Thoracic aorta (tissue), 2 donors: ENCODE measurements at regions not wholly inside any gene's neighbourhood (a gene's known extent, or its start where the extent isn't known, plus 50 kb on each side); places are given as distances from the start of the nearest gene placed in this dataset.

Source experiments
- ATAC-seq: fragments of 150-250 bp; one replicate; pipeline ENCODE4 v1.8.0; 2017; ENCODE audit warnings: low read depth; ENCODE audit not compliant: insufficient number of reproducible peaks, low FRiP score
- DNase-seq: peaks from one replicate; pipeline ENCODE4 v3.0.0-alpha.2; 2020; ENCODE audit warnings: low spot score
- H3K27ac ChIP-seq, 2 donors: fragments of 200-600 bp; sonication (generic); 1 replicate in 1 of 2; 2 replicates in 1 of 2; pipeline ENCODE4 v1.5.1; 2016; ENCODE audit warnings: mild to moderate bottlenecking in 2 of 2, moderate library complexity in 2 of 2
- H3K27me3 ChIP-seq: fragments of 200-600 bp; sonication (generic); replicated peaks from 2 replicates; pipeline ENCODE4 v1.6.0; 2016; ENCODE audit warnings: mild to moderate bottlenecking; ENCODE audit not compliant: insufficient read depth
- H3K36me3 ChIP-seq: fragments of 200-600 bp; sonication (generic); one replicate; pipeline ENCODE4 v1.5.1; 2016
- H3K4me1 ChIP-seq, 2 donors: fragments of 200-600 bp; sonication (generic); 1 replicate in 1 of 2; 2 replicates in 1 of 2; pipeline versions ENCODE4 v1.5.1 to v1.6.0; 2016; ENCODE audit warnings: low read depth in 2 of 2, mild to moderate bottlenecking in 1 of 2; ENCODE audit not compliant: control insufficient read depth in 1 of 2
- H3K4me3 ChIP-seq: fragments of 200-600 bp; sonication (generic); 2 replicates; pipeline ENCODE4 v1.5.1; 2016; ENCODE audit warnings: mild to moderate bottlenecking
- H3K9me3 ChIP-seq: fragments of 200-600 bp; sonication (generic); 2 replicates; pipeline ENCODE4 v1.5.1; 2016
- TF ChIP-seq, protein P1 (sequence below): fragments of 200-600 bp; sonication (generic); IDR thresholded peaks from one replicate; pipeline ENCODE4 v1.5.1; 2019; ENCODE audit warnings: antibody characterized with exemption

DNA sequence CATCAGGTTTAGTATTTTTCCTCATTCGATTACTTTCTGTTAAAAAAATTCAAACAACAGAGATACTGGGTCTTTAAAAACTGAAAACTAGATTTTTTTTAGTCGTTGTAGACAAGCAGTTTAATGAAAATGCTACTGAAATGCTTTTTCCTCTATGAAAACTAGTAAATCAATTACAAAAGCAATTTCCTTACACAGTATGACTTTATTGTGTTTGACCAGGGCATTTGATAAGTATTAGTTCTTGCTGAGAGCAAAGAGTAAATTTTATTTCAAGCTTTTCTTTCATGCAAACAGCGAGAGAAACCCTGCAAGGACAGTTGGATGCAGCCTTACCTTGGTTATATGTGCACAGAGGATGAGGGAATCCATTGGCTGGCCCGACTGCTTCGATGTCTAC, 308.5 kb downstream of the MAT2B start:
- TF ChIP-seq, protein P1, sequence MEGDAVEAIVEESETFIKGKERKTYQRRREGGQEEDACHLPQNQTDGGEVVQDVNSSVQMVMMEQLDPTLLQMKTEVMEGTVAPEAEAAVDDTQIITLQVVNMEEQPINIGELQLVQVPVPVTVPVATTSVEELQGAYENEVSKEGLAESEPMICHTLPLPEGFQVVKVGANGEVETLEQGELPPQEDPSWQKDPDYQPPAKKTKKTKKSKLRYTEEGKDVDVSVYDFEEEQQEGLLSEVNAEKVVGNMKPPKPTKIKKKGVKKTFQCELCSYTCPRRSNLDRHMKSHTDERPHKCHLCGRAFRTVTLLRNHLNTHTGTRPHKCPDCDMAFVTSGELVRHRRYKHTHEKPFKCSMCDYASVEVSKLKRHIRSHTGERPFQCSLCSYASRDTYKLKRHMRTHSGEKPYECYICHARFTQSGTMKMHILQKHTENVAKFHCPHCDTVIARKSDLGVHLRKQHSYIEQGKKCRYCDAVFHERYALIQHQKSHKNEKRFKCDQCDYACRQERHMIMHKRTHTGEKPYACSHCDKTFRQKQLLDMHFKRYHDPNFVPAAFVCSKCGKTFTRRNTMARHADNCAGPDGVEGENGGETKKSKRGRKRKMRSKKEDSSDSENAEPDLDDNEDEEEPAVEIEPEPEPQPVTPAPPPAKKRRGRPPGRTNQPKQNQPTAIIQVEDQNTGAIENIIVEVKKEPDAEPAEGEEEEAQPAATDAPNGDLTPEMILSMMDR = no peak
- ATAC-seq = no peak
- Histone ChIP-seq H3K4me1 (no peaks in the 10 kb centered on the region), H3K27ac (no peak overlapping the region), H3K36me3 (no peaks in the 10 kb centered on the region), H3K27me3 (no peaks in the 10 kb centered on the region), H3K4me3 (no peak overlapping the region), H3K9me3 (no peaks in the 10 kb centered on the region)
- no peak for DNase-seq

- no peak for DNase-seq
- no peak overlapping the region for H3K4me3 ChIP-seq
- H3K27ac ChIP-seq = no peak overlapping the region
- no peaks in the 10 kb centered on the region for H3K36me3 ChIP-seq
- TF ChIP-seq, protein P1 = no peak
- no peaks in the 10 kb centered on the region for H3K27me3 ChIP-seq
- H3K9me3 ChIP-seq = no peaks in the 10 kb centered on the region
- no peak for ATAC-seq
- H3K4me1 ChIP-seq = no peaks in the 10 kb centered on the region
Observed at GRCh38 chr5:163815240-163815791, 309.9 kb downstream of the MAT2B start.

DNA sequence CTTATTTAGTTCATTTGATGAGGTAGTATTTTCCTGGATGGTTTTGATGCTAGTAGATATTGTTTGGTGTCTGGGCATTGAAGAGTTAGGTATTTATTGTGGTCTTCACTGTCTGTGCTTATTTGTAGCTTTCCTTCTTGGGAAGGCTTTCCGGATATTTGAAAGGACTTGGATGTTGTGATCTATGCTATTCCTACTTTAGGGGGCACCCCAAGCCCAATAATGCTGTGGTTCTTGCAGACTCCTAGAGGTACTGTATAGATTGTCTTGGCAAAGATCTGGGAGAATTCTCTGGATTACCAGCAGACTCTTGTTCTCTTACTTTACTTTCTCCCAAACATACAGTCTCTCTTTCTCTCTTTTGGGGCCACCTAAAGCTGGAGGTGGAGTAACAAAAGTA, 315.7 kb downstream of the MAT2B start:
- ATAC-seq = no peak
- DNase-seq = no peak
- TF ChIP-seq, protein P1 = no peak

DNA sequence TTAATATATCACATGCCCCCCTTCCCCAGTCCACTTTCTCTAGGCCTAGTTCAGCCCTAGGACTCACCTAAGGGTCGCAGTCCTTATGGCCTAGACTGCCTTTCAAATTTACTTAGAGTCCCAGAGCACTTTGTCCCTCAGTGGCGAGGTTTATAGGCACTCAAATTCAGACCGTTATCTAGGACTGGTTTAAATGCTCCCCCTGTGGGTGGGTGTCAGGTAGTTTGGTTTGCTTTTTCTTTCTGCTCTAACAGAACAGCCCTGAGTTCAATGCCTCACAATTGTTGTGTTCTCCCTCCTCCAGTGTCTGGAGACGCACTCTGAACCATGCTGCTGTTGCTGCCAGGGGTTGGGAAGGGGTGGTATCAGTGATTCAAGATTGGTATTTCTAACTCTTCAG, 317.1 kb downstream of the MAT2B start:
- TF ChIP-seq, protein P1 = no peak
- Histone ChIP-seq H3K27me3 (no peaks in the 10 kb centered on the region), H3K9me3 (no peaks in the 10 kb centered on the region), H3K4me3 (no peak overlapping the region), H3K27ac (no peak overlapping the region), H3K4me1 (no peaks in the 10 kb centered on the region), H3K36me3 (no peaks in the 10 kb centered on the region)
- ATAC-seq (no peak), DNase-seq (no peak)

More for the DNA sequence above, 315.7 kb downstream of the MAT2B start:
- Histone ChIP-seq H3K9me3 (no peaks in the 10 kb centered on the region), H3K36me3 (no peaks in the 10 kb centered on the region), H3K4me1 (no peaks in the 10 kb centered on the region), H3K27me3 (no peaks in the 10 kb centered on the region), H3K27ac (no peak overlapping the region), H3K4me3 (no peak overlapping the region)

- Histone ChIP-seq H3K36me3 (no peaks in the 10 kb centered on the region), H3K9me3 (no peaks in the 10 kb centered on the region), H3K4me3 (no peak overlapping the region), H3K27ac (no peak overlapping the region), H3K27me3 (no peaks in the 10 kb centered on the region), H3K4me1 (no peaks in the 10 kb centered on the region)
- ATAC-seq = no peak
- TF ChIP-seq, protein P1 = no peak
- no peak for DNase-seq
Observed at GRCh38 chr5:163825661-163826060, 320.2 kb downstream of the MAT2B start.
